Neural cell (in vitro differentiated cells): ENCODE measurements at regions not wholly inside any gene's neighbourhood (a gene's known extent, or its start where the extent isn't known, plus 50 kb on each side); places are given as distances from the start of the nearest gene placed in this dataset.

Experiments used
- H2AFZ ChIP-seq: fragments of 200-600, 300-800 bp; sonication (generic), shearing (Covaris generic); 2 replicates; pipeline ENCODE4 v1.6.0; 2014; ENCODE audit warnings: low read depth, mild to moderate bottlenecking, antibody characterized with exemption, low read length, moderate library complexity
- H3F3A ChIP-seq: fragments of 200-600 bp; shearing (Covaris generic); 2 replicates; pipeline ENCODE4 v1.6.1; 2016; ENCODE audit warnings: mild to moderate bottlenecking, moderate library complexity, mixed read lengths, antibody characterized with exemption, low read length; ENCODE audit not compliant: insufficient read depth, poor library complexity, severe bottlenecking
- H3K27ac ChIP-seq: fragments of 200-600, 300-800 bp; sonication (generic), shearing (Covaris generic); 2 replicates; pipeline ENCODE4 v1.5.1; 2014; ENCODE audit warnings: mild to moderate bottlenecking, low read length, moderate library complexity
- H3K27me3 ChIP-seq: fragments of 300-800, 200-600 bp; sonication (generic), shearing (Covaris generic); 2 replicates; pipeline ENCODE4 v1.6.0; 2014; ENCODE audit warnings: mild to moderate bottlenecking, low read depth, low read length, moderate library complexity; ENCODE audit not compliant: insufficient read depth
- H3K36me3 ChIP-seq: fragments of 300-800, 200-600 bp; sonication (generic), shearing (Covaris generic); 2 replicates; pipeline ENCODE4 v1.5.1; 2014; ENCODE audit warnings: mild to moderate bottlenecking, antibody characterized with exemption, low read length, moderate library complexity; ENCODE audit not compliant: insufficient read depth
- H3K4me2 ChIP-seq: fragments of 300-800, 200-600 bp; sonication (generic), shearing (Covaris generic); 2 replicates; pipeline ENCODE4 v1.6.0; 2014; ENCODE audit warnings: mild to moderate bottlenecking, low read length
- H3K4me3 ChIP-seq: fragments of 300-800, 200-600 bp; sonication (generic), shearing (Covaris generic); 2 replicates; pipeline ENCODE4 v1.5.1; 2014; ENCODE audit warnings: mild to moderate bottlenecking, low read length, moderate library complexity
- H3K79me2 ChIP-seq: fragments of 200-600 bp; shearing (Covaris generic); replicated peaks from 2 replicates; pipeline ENCODE4 v1.6.0; 2014; ENCODE audit warnings: mild to moderate bottlenecking, low read length, moderate library complexity; ENCODE audit not compliant: insufficient read depth
- H3K9ac ChIP-seq: fragments of 300-800, 200-600 bp; sonication (generic), shearing (Covaris generic); 2 replicates; pipeline ENCODE4 v1.6.1; 2016; ENCODE audit warnings: mild to moderate bottlenecking, low read length, mixed read lengths
- H3K9me2 ChIP-seq: fragments of 200-600 bp; shearing (Covaris generic); 2 replicates; pipeline ENCODE4 v1.6.1; 2016; ENCODE audit warnings: mild to moderate bottlenecking, low read length, mixed read lengths; ENCODE audit not compliant: insufficient read depth
- H3K9me3 ChIP-seq: fragments of 200-600, 300-800 bp; sonication (generic), shearing (Covaris generic); 2 replicates; pipeline ENCODE4 v1.6.1; 2016; ENCODE audit warnings: mild to moderate bottlenecking, mixed run types, low read length, moderate library complexity, mixed read lengths
- H4K20me1 ChIP-seq: fragments of 200-600 bp; shearing (Covaris generic); 2 replicates; pipeline ENCODE4 v1.6.1; 2016; ENCODE audit warnings: mild to moderate bottlenecking, mixed run types; ENCODE audit not compliant: insufficient read depth
- CTCF ChIP-seq: fragments of 450-650 bp; IDR thresholded peaks from 2 replicates; pipeline ENCODE4 v1.5.1; 2014; ENCODE audit warnings: antibody characterized with exemption, mild to moderate bottlenecking, moderate library complexity; ENCODE audit not compliant: poor library complexity, severe bottlenecking
- EP300 ChIP-seq: fragments of 450-650 bp; conservative IDR thresholded peaks from 2 replicates; pipeline ENCODE4 v1.6.1; 2014; ENCODE audit warnings: antibody characterized with exemption, mild to moderate bottlenecking, moderate library complexity; ENCODE audit not compliant: poor library complexity, severe bottlenecking
- EZH2 ChIP-seq: fragments of 200-600, 300-800 bp; shearing (Covaris generic), sonication (generic); IDR thresholded peaks from 2 replicates; pipeline ENCODE4 v1.6.1; 2014; ENCODE audit warnings: antibody characterized with exemption, low read length, borderline replicate concordance, mild to moderate bottlenecking; ENCODE audit not compliant: insufficient read depth, poor library complexity, severe bottlenecking
- MXI1 ChIP-seq: fragments of 450-650 bp; conservative IDR thresholded peaks from 2 replicates; pipeline ENCODE4 v1.6.1; 2014; ENCODE audit warnings: antibody characterized with exemption, mild to moderate bottlenecking; ENCODE audit not compliant: poor library complexity, severe bottlenecking
- POLR2AphosphoS5 ChIP-seq: IDR thresholded peaks from 2 replicates; pipeline ENCODE4 v1.6.1; 2012
- RAD21 ChIP-seq: fragments of 450-650 bp; conservative IDR thresholded peaks from 2 replicates; pipeline ENCODE4 v1.6.1; 2014; ENCODE audit warnings: antibody characterized with exemption, mild to moderate bottlenecking, moderate library complexity
- REST ChIP-seq: IDR thresholded peaks from 2 replicates; pipeline ENCODE4 v1.6.1; 2012; ENCODE audit warnings: borderline replicate concordance
- SMC3 ChIP-seq: fragments of 450-650 bp; conservative IDR thresholded peaks from 2 replicates; pipeline ENCODE4 v1.6.1; 2014; ENCODE audit warnings: antibody characterized with exemption, mild to moderate bottlenecking, moderate library complexity; ENCODE audit not compliant: poor library complexity
- TAF1 ChIP-seq: IDR thresholded peaks from 2 replicates; pipeline ENCODE4 v1.6.1; 2012; ENCODE audit warnings: low read depth

- Histone ChIP-seq H3K27me3 (no peaks in the 10 kb centered on the region), H3K9me3 (no peaks in the 10 kb centered on the region), H3K27ac (no peak overlapping the region), H3K36me3 (no peaks in the 10 kb centered on the region), H4K20me1 (no peaks in the 10 kb centered on the region), H3K9me2 (no peaks in the 10 kb centered on the region), H3F3A (no peaks in the 10 kb centered on the region), H3K4me2 (no peak overlapping the region), H3K79me2 (no peaks in the 10 kb centered on the region), H3K9ac (no peak overlapping the region), H2AFZ (no peak overlapping the region), H3K4me3 (no peak overlapping the region)
- TF ChIP-seq EZH2 (no peak), SMC3 (peak; percentile 30)
Measured at GRCh38 chr5:174953871-174954270, 229.5 kb downstream of the MSX2 start.

GRCh38 chr5:174951151-174951780 is 226.9 kb downstream of the MSX2 start:
- Histone ChIP-seq H3K36me3 (no peaks in the 10 kb centered on the region), H3K79me2 (no peaks in the 10 kb centered on the region), H3K9me3 (no peaks in the 10 kb centered on the region), H2AFZ (no peak overlapping the region), H4K20me1 (no peaks in the 10 kb centered on the region), H3K4me2 (no peak overlapping the region), H3K27me3 (no peaks in the 10 kb centered on the region), H3K9me2 (no peaks in the 10 kb centered on the region), H3F3A (no peaks in the 10 kb centered on the region), H3K27ac (no peak overlapping the region), H3K9ac (no peak overlapping the region), H3K4me3 (no peak overlapping the region)
- peak; percentile 95 for TF ChIP-seq CTCF
- peak; percentile 99 for TF ChIP-seq RAD21
- no peak for TF ChIP-seq MXI1
- TF ChIP-seq EZH2: no peak
- no peak for TF ChIP-seq POLR2AphosphoS5
- TF ChIP-seq SMC3: peak; percentile 99
- no peak for TF ChIP-seq EP300

- Histone ChIP-seq H4K20me1 (no peaks in the 10 kb centered on the region), H3K4me3 (no peak overlapping the region), H3K79me2 (no peaks in the 10 kb centered on the region), H3K36me3 (no peaks in the 10 kb centered on the region), H3K9me2 (no peaks in the 10 kb centered on the region), H3K27ac (no peak overlapping the region), H3K9me3 (no peaks in the 10 kb centered on the region), H3K9ac (no peak overlapping the region), H3F3A (no peaks in the 10 kb centered on the region), H3K4me2 (no peak overlapping the region), H2AFZ (no peak overlapping the region), H3K27me3 (no peaks in the 10 kb centered on the region)
- TF ChIP-seq EZH2 (no peak), POLR2AphosphoS5 (no peak), MXI1 (no peak), SMC3 (no peak), TAF1 (no peak), EP300 (no peak), REST (no peak), RAD21 (no peak), CTCF (no peak)
Measured at GRCh38 chr5:174947548-174947947, 223.2 kb downstream of the MSX2 start.
